ENCODE measurements at regions not wholly inside any gene's neighbourhood (a gene's known extent, or its start where the extent isn't known, plus 50 kb on each side); places are given as distances from the start of the nearest gene placed in this dataset.
"Not testable (repeated sequence)": the region's sequence is repeated elsewhere in the genome, so short reads cannot be mapped to it uniquely, and the experiment has no call there.

DNA sequence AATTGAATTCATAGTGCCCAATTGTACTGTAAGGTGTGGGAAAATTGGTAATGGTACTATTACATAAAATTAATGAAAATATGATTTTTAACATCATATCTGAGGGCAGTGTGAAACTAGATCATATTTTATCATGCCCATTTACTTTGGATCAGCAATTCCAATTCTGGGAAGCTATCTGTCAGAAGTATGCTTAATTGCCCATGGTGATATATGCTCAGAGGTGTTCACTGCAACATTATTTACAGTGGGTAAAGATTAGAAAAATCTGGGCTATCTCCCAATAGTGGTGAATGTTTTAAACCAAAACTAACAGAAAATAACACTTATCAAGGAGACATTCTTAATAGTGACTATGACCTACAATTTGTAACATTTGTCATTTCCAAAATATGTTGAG is 1260.0 kb downstream of the BRINP3 start:
- no peak for DNase-seq (ENCODE audit: low read depth in 1 of 2, low spot score in 1 of 2)

DNA sequence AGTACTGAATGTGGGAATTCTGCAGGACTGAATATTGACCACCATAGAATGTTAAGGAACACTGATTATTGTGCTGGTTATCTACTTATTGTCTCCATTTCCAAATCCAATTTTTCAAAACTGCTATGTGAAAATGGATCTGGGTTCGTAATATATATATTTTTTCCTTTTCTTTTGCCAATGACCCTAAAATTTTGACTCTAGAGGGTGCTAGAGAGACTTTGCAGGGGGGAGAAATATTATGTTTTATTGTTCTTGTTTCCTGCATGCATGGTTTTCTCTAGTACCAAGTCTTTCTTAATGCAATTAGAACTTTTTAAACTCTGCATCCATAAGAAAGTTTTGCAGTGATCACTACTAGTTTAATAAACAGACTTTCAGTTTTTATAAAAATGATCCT is 1256.9 kb downstream of the BRINP3 start:
- DNase-seq (ENCODE audit: low read depth in 1 of 2, low spot score in 1 of 2), result no peak

DNA sequence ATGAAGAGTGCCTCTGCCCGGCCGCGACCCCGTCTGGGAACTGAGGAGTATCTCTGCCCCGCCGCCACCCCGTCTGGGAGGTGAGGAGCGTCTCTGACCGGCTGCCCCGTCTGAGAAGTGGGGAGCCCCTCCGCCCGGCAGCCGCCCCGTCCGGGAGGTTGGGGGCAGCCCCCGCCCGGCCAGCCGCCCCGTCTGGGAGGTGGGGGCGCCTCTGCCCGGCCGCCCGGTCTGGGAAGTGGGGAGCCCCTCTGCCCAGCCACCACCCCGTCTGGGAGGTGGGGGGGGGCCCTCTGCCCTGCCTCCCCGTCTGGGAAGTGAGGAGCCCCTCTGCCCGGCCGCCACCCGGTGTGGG is 1251.9 kb downstream of the BRINP3 start:
- DNase-seq (ENCODE audit: low read depth in 1 of 2, low spot score in 1 of 2), result not testable (repeated sequence)

DNA sequence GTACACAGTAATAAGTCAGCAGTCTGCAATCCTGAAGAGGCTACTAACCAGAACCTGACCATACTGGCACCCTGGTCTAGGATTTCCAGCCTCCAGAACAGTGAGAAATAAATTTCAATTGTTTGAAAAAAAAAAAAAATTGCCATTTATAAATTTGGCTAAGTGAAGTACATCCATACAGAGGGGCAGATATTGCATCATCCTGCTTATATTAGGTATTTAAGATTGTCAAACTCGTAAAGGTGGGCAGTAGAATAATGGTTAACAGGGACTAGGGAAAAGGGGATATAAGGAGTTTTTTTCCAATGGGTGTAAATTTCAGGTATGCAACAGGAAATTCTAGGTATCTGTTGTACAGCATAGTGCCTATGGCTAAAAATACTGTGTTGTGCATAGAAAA is 1250.9 kb downstream of the BRINP3 start:
- no peak for DNase-seq (ENCODE audit: low read depth in 1 of 2, low spot score in 1 of 2)

DNA sequence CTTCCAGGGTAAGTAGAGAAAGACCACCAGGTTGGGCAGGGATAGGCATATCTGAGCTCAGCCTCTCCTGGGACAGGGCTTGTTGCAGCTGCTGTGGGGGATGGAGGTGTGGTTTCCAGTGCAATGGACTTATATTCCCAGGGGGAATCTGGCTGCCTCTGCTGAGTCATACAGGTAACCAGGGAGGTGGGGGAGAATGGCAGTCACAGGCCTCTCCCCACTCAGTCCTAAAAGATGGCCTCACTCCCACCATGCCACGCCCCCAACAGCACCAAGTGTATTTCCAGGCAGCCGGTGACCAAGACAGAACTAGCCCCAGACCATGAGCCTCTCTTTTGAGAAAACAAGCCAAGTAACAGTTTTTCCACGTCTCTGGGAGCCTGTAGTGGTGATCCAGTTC is 1240.7 kb downstream of the BRINP3 start:
- DNase-seq (ENCODE audit: low read depth in 1 of 2, low spot score in 1 of 2), result no peak

DNA sequence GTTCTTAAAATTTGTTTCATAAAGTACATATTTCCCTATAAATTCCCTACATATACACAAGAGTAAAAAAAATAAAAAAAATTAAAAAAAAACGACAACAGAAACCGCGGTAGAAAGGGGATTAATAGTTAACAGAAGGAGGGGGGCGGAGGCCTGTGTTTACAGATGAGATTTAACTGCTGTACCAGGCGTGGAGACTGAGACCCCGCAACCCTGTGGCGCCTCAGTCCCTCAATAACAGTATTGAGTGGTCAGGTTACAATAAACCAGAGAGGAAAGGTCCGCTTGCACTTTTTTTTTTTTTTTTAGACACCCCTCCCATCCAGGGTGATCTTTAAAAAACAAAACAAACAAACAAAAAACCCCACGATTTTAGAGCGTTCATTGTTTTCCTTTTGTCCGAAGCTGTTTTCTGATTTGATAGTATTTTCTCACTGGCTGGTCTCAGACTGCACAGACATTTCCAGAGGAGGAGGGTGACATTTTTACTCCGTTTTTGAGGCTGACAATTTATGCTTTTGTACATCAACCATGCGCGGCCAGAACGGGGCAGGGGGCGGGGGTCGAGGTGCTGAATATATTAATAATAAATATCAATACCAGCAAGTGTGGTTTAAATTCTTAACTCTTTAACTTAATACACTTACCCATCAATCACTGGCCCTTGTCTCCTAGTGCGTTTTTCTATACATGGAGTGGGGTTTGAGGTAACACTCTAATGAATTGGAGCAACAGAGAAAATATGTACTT is 1223.9 kb downstream of the BRINP3 start:
- no peak for DNase-seq (ENCODE audit: low read depth in 1 of 2, low spot score in 1 of 2)

DNA sequence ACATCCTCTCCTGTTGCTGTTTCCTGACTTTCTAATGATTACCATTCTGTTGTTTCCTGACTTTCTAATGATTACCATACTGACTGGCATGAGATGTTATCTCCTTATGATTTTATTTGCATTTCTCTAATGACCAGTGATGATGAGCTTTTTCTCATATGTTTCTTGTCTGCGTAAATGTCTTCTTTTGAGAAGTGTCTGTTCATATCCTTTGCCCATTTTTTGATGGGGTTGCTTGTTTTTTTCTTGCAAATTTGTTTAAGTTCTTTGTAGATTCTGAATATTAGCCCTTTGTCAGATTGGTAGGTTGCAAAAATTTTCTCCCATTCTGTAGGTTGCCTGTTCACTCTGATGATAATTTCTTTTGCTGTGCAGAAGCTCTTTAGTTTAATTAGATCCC is 1216.5 kb downstream of the BRINP3 start:
- DNase-seq (ENCODE audit: low read depth in 1 of 2, low spot score in 1 of 2), result not testable (repeated sequence)

DNA sequence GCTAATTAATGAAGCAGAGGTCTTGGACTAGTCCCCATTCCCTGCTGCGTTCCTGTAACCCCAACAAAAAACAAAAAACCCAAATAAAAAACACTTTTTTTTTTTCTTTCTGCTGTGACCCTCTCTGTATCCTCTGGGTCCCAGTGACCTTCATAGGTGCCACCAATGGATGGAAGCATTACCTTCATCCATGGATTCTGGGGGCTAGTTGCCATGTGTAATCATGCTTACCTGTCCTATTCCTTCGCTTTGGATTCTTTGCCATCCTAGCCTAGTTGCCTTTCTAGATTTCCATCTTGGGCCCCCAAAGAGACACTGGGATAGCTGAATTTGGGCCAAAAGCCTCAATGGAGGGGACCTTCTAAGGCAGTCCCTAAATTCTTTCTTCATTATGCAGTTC is 1208.7 kb downstream of the BRINP3 start:
- no peak for DNase-seq (ENCODE audit: low read depth in 1 of 2, low spot score in 1 of 2)

DNA sequence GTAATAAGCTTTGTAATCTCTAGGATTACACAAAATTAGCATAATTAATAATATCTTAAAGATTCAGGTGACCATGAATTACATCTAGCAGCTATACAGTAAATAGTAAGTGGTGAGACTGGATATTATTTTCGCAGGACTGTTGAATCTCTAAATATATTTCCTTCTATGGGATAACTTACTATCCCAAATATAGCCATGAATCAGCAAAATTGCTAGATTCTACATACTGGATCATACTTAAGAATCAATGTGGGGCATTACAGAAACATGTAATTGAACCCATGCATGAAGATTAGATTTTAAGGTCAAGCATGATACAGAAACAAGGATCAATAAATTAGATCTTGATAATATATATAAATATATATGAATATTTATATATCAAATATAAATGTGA is 1203.4 kb downstream of the BRINP3 start:
- DNase-seq (ENCODE audit: low read depth in 1 of 2, low spot score in 1 of 2), result no peak

DNA sequence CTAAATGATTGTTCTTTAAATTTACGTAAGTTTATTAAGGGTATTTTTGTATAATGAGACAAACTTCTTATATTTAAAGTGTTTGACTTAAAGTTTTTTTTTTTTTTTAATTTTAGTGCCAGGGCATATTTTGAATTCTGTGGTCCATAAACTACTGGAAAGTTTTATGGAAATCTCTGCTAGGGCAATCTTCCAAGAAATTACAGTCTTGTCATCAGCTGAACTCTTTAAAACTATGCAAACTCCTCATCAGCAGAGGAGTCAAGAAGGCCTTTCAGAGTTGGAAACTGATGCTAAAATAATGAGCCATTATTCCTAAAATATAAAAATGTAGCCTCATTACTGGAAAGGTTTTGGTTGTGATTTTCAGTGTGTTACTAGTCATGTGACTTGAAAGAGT is 1201.9 kb downstream of the BRINP3 start:
- DNase-seq (ENCODE audit: low read depth in 1 of 2, low spot score in 1 of 2), result no peak

DNA sequence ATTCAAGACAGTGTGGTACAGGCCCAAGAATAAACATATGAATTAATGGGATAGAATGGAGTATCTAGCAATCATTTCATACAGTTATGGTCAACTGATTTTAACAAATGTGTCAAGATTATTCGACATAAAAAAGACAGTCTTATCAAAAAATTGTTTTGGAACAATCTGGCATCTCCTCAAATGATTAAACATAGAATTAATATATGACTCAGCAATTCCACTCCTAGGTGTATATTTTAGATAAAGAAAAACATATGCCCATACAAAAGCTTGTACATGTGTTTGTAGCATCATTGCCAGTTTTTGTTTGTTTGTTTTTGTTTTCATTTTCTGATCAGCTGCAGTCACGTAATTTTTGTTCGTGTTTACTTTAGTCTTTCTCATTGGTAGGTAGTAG is 1188.3 kb downstream of the BRINP3 start:
- no peak for DNase-seq (ENCODE audit: low read depth in 1 of 2, low spot score in 1 of 2)

DNA sequence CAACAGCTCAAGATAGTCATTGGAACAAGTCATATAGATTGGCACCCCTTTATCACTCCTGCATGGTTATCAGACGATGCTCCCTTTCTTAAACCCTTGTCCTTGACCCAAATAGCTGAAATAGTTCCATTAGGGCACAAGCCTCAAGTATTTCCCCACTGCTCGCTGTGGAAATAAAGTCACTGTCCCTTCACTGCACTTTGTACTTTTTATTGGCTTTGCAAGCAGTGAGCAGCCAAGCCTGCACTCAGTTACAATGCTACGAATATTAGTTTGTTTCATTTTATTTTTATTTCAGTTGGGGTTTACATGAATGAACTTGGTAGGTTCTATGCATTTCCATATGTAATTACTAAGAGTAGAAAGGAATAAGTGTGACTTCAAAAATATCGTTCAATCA is 1176.4 kb downstream of the BRINP3 start:
- DNase-seq (ENCODE audit: low read depth in 1 of 2, low spot score in 1 of 2), result no peak

DNA sequence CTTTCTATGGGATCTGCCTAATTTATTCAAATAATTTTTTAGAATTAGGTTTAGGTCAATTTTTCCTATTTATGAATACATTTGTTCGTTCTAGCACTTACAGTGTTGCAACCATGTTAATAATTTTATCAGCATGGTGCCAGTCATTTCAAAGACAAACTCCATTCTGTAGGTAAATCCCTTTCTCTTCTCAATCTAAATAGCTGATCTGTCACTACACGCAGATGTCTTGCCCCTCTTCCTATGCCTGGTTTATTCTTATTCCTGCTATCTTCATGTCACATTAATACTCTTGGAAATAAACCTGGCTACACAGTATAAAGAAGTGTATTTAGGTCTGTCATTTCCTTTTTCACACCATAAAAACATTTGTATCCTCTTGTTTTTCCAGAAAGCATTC is 1172.4 kb downstream of the BRINP3 start:
- DNase-seq (ENCODE audit: low read depth in 1 of 2, low spot score in 1 of 2), result no peak

DNA sequence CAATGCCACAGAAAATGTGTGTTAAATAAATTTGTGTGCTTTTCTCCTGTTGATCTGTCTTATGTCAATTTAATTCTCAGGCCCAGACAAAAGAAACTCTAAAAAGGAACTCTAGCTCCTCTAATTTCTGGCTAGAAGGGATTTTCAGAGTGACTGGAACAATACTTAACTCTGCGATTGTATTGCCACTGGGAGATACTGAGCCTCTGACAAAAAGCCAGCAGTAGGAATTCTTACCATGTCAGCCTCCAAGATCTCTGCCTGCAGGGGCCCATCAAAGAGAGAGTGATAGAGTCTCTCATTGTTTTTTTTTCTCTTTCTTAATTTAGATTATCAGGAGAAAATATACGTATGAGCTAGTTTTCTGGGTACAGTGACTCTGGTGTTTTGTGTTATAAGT is 1165.7 kb downstream of the BRINP3 start:
- DNase-seq (ENCODE audit: low read depth in 1 of 2, low spot score in 1 of 2), result no peak

DNA sequence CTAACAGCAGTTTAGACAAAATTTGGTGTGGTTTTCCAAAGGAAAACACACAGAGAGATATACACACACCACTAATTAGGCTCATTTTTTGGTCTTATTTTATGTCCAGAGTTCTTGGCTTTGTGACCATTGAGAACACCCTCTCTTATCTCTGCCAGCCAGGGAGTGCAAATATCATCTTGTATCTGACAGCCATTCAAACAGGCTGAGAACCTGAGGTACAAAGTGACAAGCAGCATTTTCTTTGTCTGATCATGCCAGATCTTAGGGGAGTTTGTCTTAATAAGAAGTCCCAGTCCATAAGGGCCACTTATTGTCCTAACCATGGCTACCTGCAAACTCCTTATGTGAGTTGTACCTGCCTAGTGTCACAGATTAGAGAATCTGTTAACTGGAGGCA is 1165.2 kb downstream of the BRINP3 start:
- DNase-seq (ENCODE audit: low read depth in 1 of 2, low spot score in 1 of 2), result no peak

DNA sequence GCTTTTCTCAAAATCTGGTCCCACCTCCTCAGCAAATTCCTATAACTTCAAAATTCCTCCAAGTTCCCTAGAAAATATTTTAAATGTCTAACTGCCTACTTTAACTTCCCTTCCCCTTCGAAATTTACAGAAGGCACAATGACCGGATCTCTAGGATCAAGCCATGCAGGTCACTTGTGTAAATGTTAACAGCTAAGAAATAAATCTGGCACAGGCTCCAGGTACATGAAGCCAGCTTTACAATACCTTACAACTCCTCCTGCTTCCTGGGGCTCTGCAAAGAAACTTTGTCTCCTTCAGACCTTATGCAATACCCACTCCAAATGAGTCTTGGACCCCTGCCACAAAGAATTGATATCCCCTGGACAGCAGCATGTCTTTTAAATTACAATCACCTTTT is 1164.2 kb downstream of the BRINP3 start:
- no peak for DNase-seq (ENCODE audit: low read depth in 1 of 2, low spot score in 1 of 2)

DNA sequence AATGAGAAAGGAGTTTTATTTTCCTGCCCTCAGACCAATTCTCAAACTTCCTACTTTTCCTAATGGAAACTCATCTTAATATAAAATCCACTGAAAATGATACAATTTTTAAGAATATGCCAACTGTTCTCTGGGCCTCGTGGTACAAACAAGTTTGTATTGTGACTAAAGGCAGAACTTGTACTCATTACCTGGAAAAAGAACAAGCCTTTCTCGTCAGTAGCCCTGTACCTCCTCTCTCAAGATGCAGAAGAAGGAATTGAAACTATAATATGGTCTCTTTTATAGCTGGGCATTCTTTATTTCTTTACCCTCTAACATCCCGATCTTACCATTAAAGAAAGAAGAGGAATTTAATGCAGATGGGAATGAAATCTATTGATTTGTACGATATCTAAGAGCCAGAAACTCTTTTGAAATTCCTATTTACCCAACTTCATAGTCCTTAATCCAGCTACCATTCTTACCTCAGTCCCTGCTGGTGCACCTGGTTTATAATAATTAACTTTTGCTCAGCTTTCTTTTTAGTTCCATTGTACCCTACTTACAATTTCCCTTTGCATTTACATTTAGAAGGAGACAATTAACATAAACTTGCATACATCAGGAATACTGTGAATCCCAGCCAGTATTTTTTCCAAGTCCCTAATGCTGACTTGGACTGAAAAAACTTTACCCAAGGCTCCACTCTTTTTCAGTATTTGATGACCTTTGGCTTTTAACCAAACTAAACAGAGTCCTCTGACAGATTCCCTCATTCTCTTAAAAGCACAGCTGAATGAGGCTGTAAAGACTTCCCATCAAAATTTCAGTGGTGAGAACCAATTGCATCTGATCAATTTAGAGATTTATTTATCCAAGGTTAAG is 1162.4 kb downstream of the BRINP3 start:
- no peak for DNase-seq (ENCODE audit: low read depth in 1 of 2, low spot score in 1 of 2)

DNA sequence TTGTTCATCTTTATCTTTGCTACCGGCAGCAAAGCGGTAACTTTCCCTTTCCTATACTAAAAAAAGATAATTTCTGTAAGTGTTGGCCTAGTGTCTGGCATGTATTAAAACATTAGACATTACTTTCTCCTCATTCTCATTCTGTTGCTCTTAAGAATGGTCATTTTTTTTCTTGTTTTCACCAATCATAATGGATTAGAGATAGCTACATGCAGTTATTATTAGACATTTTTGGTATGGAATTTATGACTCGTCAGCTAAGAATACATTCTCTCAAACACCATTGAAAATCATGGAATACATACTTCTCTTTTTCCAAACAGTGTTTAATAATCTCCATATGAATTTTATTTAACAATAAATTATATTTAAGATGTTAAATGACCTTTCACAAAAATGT is 1154.6 kb downstream of the BRINP3 start:
- DNase-seq (ENCODE audit: low read depth in 1 of 2, low spot score in 1 of 2), result no peak

DNA sequence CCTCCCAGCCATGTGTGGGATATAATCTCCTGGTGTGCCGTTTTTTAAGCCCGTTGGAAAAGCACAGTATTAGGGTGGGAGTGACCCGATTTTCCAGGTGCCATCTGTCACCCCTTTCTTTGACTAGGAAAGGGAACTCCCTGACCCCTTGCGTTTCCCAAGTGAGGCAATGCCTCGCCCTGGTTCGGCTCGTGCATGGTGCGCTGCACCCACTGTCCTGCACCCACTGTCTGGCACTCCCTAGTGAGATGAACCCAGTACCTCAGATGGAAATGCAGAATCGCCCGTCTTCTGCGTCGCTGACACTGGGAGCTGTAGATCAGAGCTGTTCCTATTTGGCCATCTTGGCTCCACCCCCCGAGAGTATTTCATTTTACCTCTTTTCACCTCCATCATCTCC is 1146.6 kb downstream of the BRINP3 start:
- DNase-seq (ENCODE audit: low read depth in 1 of 2, low spot score in 1 of 2), result not testable (repeated sequence)

DNA sequence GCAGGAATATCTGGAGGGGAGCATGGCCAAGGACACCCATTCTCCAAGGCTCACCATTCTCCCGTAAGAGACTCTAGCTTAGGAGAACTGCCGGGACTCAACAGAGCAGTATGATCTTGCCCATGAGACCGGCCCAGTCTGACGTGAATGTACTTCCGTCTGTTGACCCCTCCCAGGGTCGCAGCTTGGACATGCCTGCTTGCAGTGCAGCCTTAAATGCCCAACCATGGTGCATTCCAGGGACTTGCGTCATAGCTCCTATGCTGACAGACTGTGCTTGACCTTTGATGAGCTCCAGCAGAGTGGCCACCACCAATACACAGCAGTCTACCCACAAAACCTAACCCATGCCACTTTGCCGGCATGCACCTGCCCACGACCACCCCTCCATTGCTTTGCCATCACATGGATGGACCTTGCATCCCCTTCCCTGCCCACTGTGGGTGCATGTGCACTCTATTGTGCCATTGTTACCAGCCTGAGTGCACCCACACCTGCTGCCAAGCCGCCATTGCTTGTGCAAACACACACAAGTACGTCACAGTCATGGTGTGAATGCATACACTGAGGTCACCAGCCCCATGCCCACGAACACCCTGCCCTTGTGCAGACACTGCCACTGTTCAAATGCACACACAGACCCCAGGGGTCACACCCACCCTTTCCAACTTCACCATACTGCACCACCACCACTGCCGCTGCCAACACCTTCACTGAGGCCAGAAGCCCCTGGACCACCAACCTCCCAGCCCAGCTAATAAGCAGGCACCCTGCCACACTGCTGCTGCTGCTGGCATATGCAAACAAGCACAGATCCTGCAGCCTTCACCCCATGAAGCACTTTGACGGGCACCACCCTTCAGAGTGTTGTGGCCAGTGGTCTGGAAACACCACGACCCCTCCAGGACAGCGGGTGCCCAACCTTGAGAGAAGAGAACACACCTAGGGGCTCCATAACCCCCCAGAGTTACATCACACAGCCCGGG is 1141.3 kb downstream of the BRINP3 start:
- DNase-seq (ENCODE audit: low read depth in 1 of 2, low spot score in 1 of 2), result no peak

DNA sequence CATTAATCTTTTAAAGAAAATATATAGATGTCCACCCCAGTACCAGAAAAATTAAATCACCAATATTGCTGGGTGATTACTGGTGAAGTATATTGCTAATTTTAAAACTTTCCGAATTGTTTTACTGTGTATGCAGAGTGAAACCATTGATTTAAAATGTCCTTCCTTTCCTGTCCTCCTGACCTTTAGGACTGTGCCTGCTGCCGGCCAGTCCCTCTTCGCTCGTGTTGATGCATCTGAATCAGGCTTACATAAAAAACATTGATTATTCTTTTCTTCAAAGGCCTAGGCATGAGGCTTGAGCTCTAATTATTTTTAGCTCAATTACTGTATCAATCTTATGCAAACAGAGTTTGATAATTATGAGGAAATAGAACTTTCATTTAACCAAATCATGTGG is 1128.1 kb downstream of the BRINP3 start:
- no peak for DNase-seq (ENCODE audit: low read depth in 1 of 2, low spot score in 1 of 2)

All from activated CD4-positive, alpha-beta T cell treated with anti-CD3 and anti-CD28 coated beads, Interleukin-2, amount 50 U/mL, for 24 hours (primary cell).